H9 (cell line): ENCODE measurements at regions not wholly inside any gene's neighbourhood (a gene's known extent, or its start where the extent isn't known, plus 50 kb on each side); places are given as distances from the start of the nearest gene placed in this dataset.

Experiments
- DNase-seq: peaks from one replicate; pipeline ENCODE4 v3.0.0-alpha.2; 2017
- H2AFZ ChIP-seq: one replicate; pipeline ENCODE4 v1.6.1; 2013; ENCODE audit warnings: mild to moderate bottlenecking, low read length, control low read depth, moderate library complexity
- H2AK5ac ChIP-seq: 2 replicates; pipeline ENCODE4 v1.6.1; 2013; ENCODE audit warnings: low read length, control low read depth, mixed read lengths; ENCODE audit not compliant: insufficient read length
- H2BK120ac ChIP-seq: one replicate; pipeline ENCODE4 v1.6.1; 2013; ENCODE audit warnings: low read depth, mild to moderate bottlenecking, low read length, control low read depth, inconsistent platforms; ENCODE audit not compliant: poor library complexity, severe bottlenecking
- H2BK12ac ChIP-seq: 2 replicates; pipeline ENCODE4 v1.6.1; 2013; ENCODE audit warnings: low read length, control low read depth, mixed read lengths, low read depth; ENCODE audit not compliant: insufficient read length
- H2BK15ac ChIP-seq: 2 replicates; pipeline ENCODE4 v1.6.1; 2013; ENCODE audit warnings: low read depth, low read length, control low read depth
- H2BK20ac ChIP-seq: one replicate; pipeline ENCODE4 v1.6.1; 2013; ENCODE audit warnings: low read depth, mild to moderate bottlenecking, low read length, control low read depth, inconsistent platforms; ENCODE audit not compliant: poor library complexity, severe bottlenecking
- H2BK5ac ChIP-seq: 2 replicates; pipeline ENCODE4 v1.6.1; 2013; ENCODE audit warnings: low read length, control low read depth, mixed read lengths; ENCODE audit not compliant: insufficient read length
- H3K14ac ChIP-seq: 2 replicates; pipeline ENCODE4 v1.6.1; 2013; ENCODE audit warnings: low read length, control low read depth; ENCODE audit not compliant: insufficient read depth
- H3K18ac ChIP-seq: 2 replicates; pipeline ENCODE4 v1.6.1; 2013; ENCODE audit warnings: low read depth, mild to moderate bottlenecking, mixed read lengths, low read length, control low read depth; ENCODE audit not compliant: insufficient read length
- H3K23ac ChIP-seq: 2 replicates; pipeline ENCODE4 v1.6.1; 2013; ENCODE audit warnings: low read length, control low read depth, mixed read lengths, low read depth; ENCODE audit not compliant: insufficient read length
- H3K23me2 ChIP-seq: 2 replicates; pipeline ENCODE4 v1.6.1; 2013; ENCODE audit warnings: low read depth, mild to moderate bottlenecking, mixed read lengths, low read length, control low read depth; ENCODE audit not compliant: insufficient read length, poor library complexity, severe bottlenecking
- H3K27ac ChIP-seq: 2 replicates; pipeline ENCODE4 v1.5.1; 2013; ENCODE audit warnings: low read length, control low read depth, mixed read lengths, low read depth; ENCODE audit not compliant: insufficient read length
- H3K27me3 ChIP-seq: 2 replicates; pipeline ENCODE4 v1.6.1; 2013; ENCODE audit warnings: low read length, control low read depth, inconsistent platforms; ENCODE audit not compliant: insufficient read depth
- H3K4ac ChIP-seq: 2 replicates; pipeline ENCODE4 v1.6.1; 2013; ENCODE audit warnings: low read depth, mild to moderate bottlenecking, control low read depth, inconsistent platforms, low read length, moderate library complexity
- H3K4me1 ChIP-seq: 2 replicates; pipeline ENCODE4 v1.6.1; 2013; ENCODE audit warnings: low read length, control low read depth, inconsistent platforms; ENCODE audit not compliant: insufficient read depth
- H3K4me2 ChIP-seq: 2 replicates; pipeline ENCODE4 v1.6.1; 2013; ENCODE audit warnings: low read length, control low read depth, mixed read lengths; ENCODE audit not compliant: insufficient read length, insufficient read depth
- H3K56ac ChIP-seq: 2 replicates; pipeline ENCODE4 v1.6.1; 2013; ENCODE audit warnings: low read depth, mild to moderate bottlenecking, mixed read lengths, low read length, control low read depth; ENCODE audit not compliant: insufficient read length
- H3K79me1 ChIP-seq: 2 replicates; pipeline ENCODE4 v1.6.1; 2013; ENCODE audit warnings: low read depth, mild to moderate bottlenecking, moderate library complexity, low read length, control low read depth, inconsistent platforms; ENCODE audit not compliant: insufficient read depth, poor library complexity, severe bottlenecking
- H3K79me2 ChIP-seq: 2 replicates; pipeline ENCODE4 v1.6.1; 2013; ENCODE audit warnings: low read length, control low read depth, inconsistent platforms; ENCODE audit not compliant: insufficient read depth
- H3K9ac ChIP-seq: 2 replicates; pipeline ENCODE4 v1.6.1; 2013; ENCODE audit warnings: low read length, control low read depth, mixed read lengths; ENCODE audit not compliant: insufficient read length; ENCODE audit errors: extremely low read depth
- H3K9me3 ChIP-seq: one replicate; pipeline ENCODE4 v1.6.1; 2013; ENCODE audit warnings: low read depth, low read length, inconsistent platforms; ENCODE audit not compliant: control insufficient read depth
- H3T11ph ChIP-seq: one replicate; pipeline ENCODE4 v1.6.1; 2013; ENCODE audit warnings: mild to moderate bottlenecking, low read length, control low read depth, inconsistent platforms
- H4K20me1 ChIP-seq: one replicate; pipeline ENCODE4 v1.6.1; 2013; ENCODE audit not compliant: control insufficient read depth, insufficient read length, insufficient read depth
- H4K5ac ChIP-seq: 2 replicates; pipeline ENCODE4 v1.6.1; 2013; ENCODE audit warnings: low read depth, mild to moderate bottlenecking, mixed read lengths, low read length, control low read depth; ENCODE audit not compliant: insufficient read length
- H4K8ac ChIP-seq: replicated peaks from 2 replicates; pipeline ENCODE4 v1.6.1; 2013; ENCODE audit warnings: low read length, control low read depth, mixed read lengths, low read depth; ENCODE audit not compliant: insufficient read length
- H4K91ac ChIP-seq: 2 replicates; pipeline ENCODE4 v1.6.1; 2013; ENCODE audit warnings: low read depth, mild to moderate bottlenecking, moderate library complexity, mixed read lengths, low read length, control low read depth; ENCODE audit not compliant: insufficient read length
- H3K27ac Mint-ChIP-seq, 3 experiments: 2 replicates in 2 of 3; 3 replicates in 1 of 3; pipeline ENCODE4 v1.8.0; 2020 to 2021; ENCODE audit warnings: mixed read lengths in 3 of 3, mild to moderate bottlenecking in 1 of 3, moderate library complexity in 1 of 3
- H3K27me3 Mint-ChIP-seq: 2 replicates; pipeline ENCODE4 v1.8.0; 2021; ENCODE audit warnings: low read depth, mild to moderate bottlenecking, moderate library complexity, mixed read lengths
- H3K36me3 Mint-ChIP-seq, 3 experiments: 2 replicates in 2 of 3; 3 replicates in 1 of 3; pipeline ENCODE4 v1.8.0; 2020 to 2021; ENCODE audit warnings: low read depth in 3 of 3, mixed read lengths in 3 of 3; ENCODE audit not compliant: insufficient read depth in 1 of 3
- H3K4me1 Mint-ChIP-seq, 2 experiments: 2 replicates each; pipeline ENCODE4 v1.8.0; 2020; ENCODE audit warnings: mixed read lengths in 2 of 2
- H3K4me3 Mint-ChIP-seq, 2 experiments: 2 replicates in 1 of 2; 3 replicates in 1 of 2; pipeline ENCODE4 v1.8.0; 2020 to 2021; ENCODE audit warnings: mild to moderate bottlenecking in 2 of 2, mixed read lengths in 2 of 2, moderate library complexity in 1 of 2
- H3K9me3 Mint-ChIP-seq, 2 experiments: 2 replicates in 1 of 2; 3 replicates in 1 of 2; pipeline ENCODE4 v1.8.0; 2020; ENCODE audit warnings: mild to moderate bottlenecking in 2 of 2, mixed read lengths in 2 of 2, moderate library complexity in 1 of 2
- CTCF ChIP-seq: fragments of 200-600 bp; sonication (generic); conservative IDR thresholded peaks from 3 replicates; pipeline ENCODE4 v1.8.0; 2021; ENCODE audit warnings: antibody characterized with exemption, mild to moderate bottlenecking
- whole genome bisulfite sequencing: extraction: QIAGEN DNeasy Blood & Tissue Kit; methylation state at CpG from one replicate; pipeline ENCODE4 v1.1.7; 2013; ENCODE audit warnings: missing lambda C conversion rate, low lambda C conversion rate, mixed read lengths; ENCODE audit not compliant: insufficient read length; ENCODE audit errors: extremely low coverage; 5-methylcytosine and 5-hydroxymethylcytosine counted together

DNA sequence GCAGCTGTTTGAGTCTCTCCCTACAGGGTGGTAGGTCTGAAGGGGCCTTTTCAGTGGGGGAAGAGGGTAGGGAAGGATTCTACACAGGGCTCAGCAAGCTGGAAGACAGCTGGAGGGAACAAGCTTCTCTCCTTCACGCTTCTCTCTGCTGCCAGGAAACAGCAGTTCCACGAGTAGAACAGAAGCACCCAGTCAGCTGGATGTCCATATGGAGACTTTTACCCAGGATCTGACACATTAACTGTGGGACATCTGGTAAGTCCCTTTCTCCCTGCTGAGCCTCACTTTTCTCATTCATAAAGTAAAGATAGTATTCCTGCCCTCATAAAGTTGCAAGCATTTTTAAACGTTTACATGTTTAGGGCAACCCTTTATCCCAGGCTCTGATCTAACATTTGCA is 280.3 kb downstream of the OMA1 start:
- H3K14ac ChIP-seq: no peak overlapping the region
- peaks cover 0 to 2% of the 10 kb centered on the region in 2 experiments; a peak in 1 of 4 replicates for H3K4me1 Mint-ChIP-seq
- no peak overlapping the region for H3T11ph ChIP-seq

More for the DNA sequence above, 280.3 kb downstream of the OMA1 start:
- H3K79me1 ChIP-seq: no peaks in the 10 kb centered on the region
- no peak overlapping the region for H2AFZ ChIP-seq
- H3K79me2 ChIP-seq: no peaks in the 10 kb centered on the region
- H2AK5ac ChIP-seq: no peak overlapping the region
- no peak overlapping the region for H2BK20ac ChIP-seq
- no peak overlapping the region for H3K18ac ChIP-seq
- H3K23me2 ChIP-seq: no peaks in the 10 kb centered on the region
- no CpG with 5 or more reads among the region's 3 CpGs for WGBS
- H3K23ac ChIP-seq: no peak overlapping the region
- H3K4me2 ChIP-seq: no peak overlapping the region
- no peak overlapping the region for H2BK5ac ChIP-seq
- Mint-ChIP-seq H3K27ac (no peak overlapping the region), H3K4me3 (no peak overlapping the region), H3K9me3 (no peaks in the 10 kb centered on the region; a peak in 2 of 5 replicates), H3K27me3 (peaks cover 2% of the 10 kb centered on the region), H3K36me3 (no peaks in the 10 kb centered on the region; a peak in 1 of 7 replicates)
- H4K91ac ChIP-seq: no peak overlapping the region
- no peak overlapping the region for H3K56ac ChIP-seq
- DNase-seq: no peak
- no peaks in the 10 kb centered on the region for H4K20me1 ChIP-seq
- no peak overlapping the region for H2BK120ac ChIP-seq
- H3K4ac ChIP-seq: no peak overlapping the region
- H4K8ac ChIP-seq: no peak overlapping the region
- no peak overlapping the region for H2BK15ac ChIP-seq
- H4K5ac ChIP-seq: no peak overlapping the region
- H3K27me3 ChIP-seq: no peaks in the 10 kb centered on the region
- H2BK12ac ChIP-seq: no peak overlapping the region
- TF ChIP-seq CTCF: no peak
- H3K9me3 ChIP-seq: no peaks in the 10 kb centered on the region
- H3K4me1 ChIP-seq: no peaks in the 10 kb centered on the region
- no peak overlapping the region for H3K27ac ChIP-seq
- no peak overlapping the region for H3K9ac ChIP-seq
